ENCODE measurements at regions not wholly inside any gene's neighbourhood (a gene's known extent, or its start where the extent isn't known, plus 50 kb on each side); places are given as distances from the start of the nearest gene placed in this dataset.

DNA sequence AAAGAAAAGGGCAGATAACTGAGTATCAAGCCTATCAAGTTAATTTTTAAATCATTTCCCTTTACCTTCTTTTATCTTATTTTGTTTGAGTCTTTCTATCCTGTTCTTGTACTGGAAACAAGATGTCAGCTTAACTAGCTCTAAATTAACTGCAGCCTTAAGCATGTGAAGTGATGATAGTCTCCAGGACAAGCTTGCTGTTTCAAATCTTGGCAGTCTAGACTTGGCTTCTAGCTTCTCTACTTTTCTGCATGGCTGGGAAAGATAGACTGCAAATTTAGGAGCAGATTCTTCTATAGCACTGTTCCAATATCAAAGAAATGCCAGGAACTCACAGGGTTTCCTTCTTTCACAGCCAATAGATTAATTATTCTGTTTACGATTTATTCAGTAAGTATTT, 1034.4 kb downstream of the TUSC7 start:
- no peak overlapping the region for H3K9ac ChIP-seq (ENCODE audit: low read length)
- no peak overlapping the region for H3K4me3 ChIP-seq (ENCODE audit: low read length)
- no peaks in the 10 kb centered on the region for H3K4me1 ChIP-seq (ENCODE audit: low read length)
- H3K4me2 ChIP-seq (ENCODE audit: low read length): no peak overlapping the region
- no peaks in the 10 kb centered on the region for H3K79me2 ChIP-seq (ENCODE audit: low read length)
- H3K27ac ChIP-seq (ENCODE audit: low read length): no peak overlapping the region
- no peaks in the 10 kb centered on the region for H3K27me3 ChIP-seq (ENCODE audit: low read depth, low read length)
- TF ChIP-seq EZH2phosphoT487 (IDR thresholded peaks at IDR 0.05; ENCODE audit: low read depth): no peak
- TF ChIP-seq, protein P1, sequence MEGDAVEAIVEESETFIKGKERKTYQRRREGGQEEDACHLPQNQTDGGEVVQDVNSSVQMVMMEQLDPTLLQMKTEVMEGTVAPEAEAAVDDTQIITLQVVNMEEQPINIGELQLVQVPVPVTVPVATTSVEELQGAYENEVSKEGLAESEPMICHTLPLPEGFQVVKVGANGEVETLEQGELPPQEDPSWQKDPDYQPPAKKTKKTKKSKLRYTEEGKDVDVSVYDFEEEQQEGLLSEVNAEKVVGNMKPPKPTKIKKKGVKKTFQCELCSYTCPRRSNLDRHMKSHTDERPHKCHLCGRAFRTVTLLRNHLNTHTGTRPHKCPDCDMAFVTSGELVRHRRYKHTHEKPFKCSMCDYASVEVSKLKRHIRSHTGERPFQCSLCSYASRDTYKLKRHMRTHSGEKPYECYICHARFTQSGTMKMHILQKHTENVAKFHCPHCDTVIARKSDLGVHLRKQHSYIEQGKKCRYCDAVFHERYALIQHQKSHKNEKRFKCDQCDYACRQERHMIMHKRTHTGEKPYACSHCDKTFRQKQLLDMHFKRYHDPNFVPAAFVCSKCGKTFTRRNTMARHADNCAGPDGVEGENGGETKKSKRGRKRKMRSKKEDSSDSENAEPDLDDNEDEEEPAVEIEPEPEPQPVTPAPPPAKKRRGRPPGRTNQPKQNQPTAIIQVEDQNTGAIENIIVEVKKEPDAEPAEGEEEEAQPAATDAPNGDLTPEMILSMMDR (IDR thresholded peaks at IDR 0.05; ENCODE audit: low read depth, low read length): no peak
- no peaks in the 10 kb centered on the region for H3K9me3 ChIP-seq (ENCODE audit: insufficient read depth, low read length)
- no peak overlapping the region for H2AFZ ChIP-seq (ENCODE audit: low read depth, low read length)
- H3K36me3 ChIP-seq (replicated peaks; ENCODE audit: low read depth, low read length): no peaks in the 10 kb centered on the region
- no peaks in the 10 kb centered on the region for H4K20me1 ChIP-seq (ENCODE audit: insufficient read depth, low read length)

DNA sequence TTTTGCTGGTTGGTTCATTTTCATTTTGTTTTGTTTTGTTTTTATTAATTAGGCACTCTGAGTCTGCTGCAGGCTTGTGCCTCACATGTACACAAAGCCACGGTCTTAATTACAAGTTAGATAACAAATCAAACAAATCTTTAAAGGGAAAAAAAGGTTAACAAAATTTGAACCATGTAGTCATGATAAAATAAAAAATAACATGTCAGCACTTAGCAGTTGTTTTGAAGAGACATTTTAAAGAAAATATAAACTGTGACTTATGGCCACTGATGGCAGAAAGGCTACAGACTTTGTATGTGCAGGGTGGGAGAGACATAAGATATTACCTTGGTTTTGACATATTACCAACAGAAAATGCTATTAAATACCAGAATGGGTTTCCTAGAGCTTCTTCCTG, 1035.4 kb downstream of the TUSC7 start:
- Histone ChIP-seq H3K27me3 (ENCODE audit: low read depth, low read length) (no peaks in the 10 kb centered on the region), H2AFZ (ENCODE audit: low read depth, low read length) (no peak overlapping the region), H3K36me3 (replicated peaks; ENCODE audit: low read depth, low read length) (no peaks in the 10 kb centered on the region), H3K79me2 (ENCODE audit: low read length) (no peaks in the 10 kb centered on the region), H3K4me1 (ENCODE audit: low read length) (no peaks in the 10 kb centered on the region), H3K9me3 (ENCODE audit: insufficient read depth, low read length) (no peaks in the 10 kb centered on the region), H4K20me1 (ENCODE audit: insufficient read depth, low read length) (no peaks in the 10 kb centered on the region), H3K9ac (ENCODE audit: low read length) (no peak overlapping the region), H3K4me2 (ENCODE audit: low read length) (no peak overlapping the region), H3K27ac (ENCODE audit: low read length) (no peak overlapping the region), H3K4me3 (ENCODE audit: low read length) (no peak overlapping the region)
- TF ChIP-seq EZH2phosphoT487 (IDR thresholded peaks at IDR 0.05; ENCODE audit: low read depth): no peak
- TF ChIP-seq, protein P1 (IDR thresholded peaks at IDR 0.05; ENCODE audit: low read depth, low read length): no peak

DNA sequence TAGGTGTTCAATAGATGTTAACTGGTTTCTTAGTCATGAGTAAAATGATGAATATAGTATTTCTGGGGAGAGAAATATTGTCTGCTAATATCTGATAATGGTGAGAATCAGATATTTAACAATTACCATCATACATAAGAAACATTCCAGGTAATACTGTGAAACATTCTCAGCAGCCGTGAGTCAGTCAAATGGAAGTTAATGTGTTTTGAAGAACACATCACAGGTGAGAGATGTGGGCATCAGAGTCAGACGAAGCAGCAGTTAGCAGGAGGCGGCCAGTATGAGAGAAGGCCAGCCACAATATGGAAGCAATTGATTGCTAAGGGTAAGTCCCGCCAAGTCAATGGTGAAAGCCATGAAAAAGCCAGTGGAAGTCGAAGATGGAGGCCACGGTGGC, 1035.9 kb downstream of the TUSC7 start:
- Histone ChIP-seq H3K4me1 (ENCODE audit: low read length) (no peaks in the 10 kb centered on the region), H4K20me1 (ENCODE audit: insufficient read depth, low read length) (no peaks in the 10 kb centered on the region), H3K79me2 (ENCODE audit: low read length) (no peaks in the 10 kb centered on the region), H3K4me3 (ENCODE audit: low read length) (no peak overlapping the region), H3K27ac (ENCODE audit: low read length) (no peak overlapping the region), H3K9me3 (ENCODE audit: insufficient read depth, low read length) (no peaks in the 10 kb centered on the region), H3K36me3 (replicated peaks; ENCODE audit: low read depth, low read length) (no peaks in the 10 kb centered on the region), H3K9ac (ENCODE audit: low read length) (no peak overlapping the region), H2AFZ (ENCODE audit: low read depth, low read length) (no peak overlapping the region), H3K27me3 (ENCODE audit: low read depth, low read length) (no peaks in the 10 kb centered on the region), H3K4me2 (ENCODE audit: low read length) (no peak overlapping the region)
- no peak for TF ChIP-seq EZH2phosphoT487 (IDR thresholded peaks at IDR 0.05; ENCODE audit: low read depth)

DNA sequence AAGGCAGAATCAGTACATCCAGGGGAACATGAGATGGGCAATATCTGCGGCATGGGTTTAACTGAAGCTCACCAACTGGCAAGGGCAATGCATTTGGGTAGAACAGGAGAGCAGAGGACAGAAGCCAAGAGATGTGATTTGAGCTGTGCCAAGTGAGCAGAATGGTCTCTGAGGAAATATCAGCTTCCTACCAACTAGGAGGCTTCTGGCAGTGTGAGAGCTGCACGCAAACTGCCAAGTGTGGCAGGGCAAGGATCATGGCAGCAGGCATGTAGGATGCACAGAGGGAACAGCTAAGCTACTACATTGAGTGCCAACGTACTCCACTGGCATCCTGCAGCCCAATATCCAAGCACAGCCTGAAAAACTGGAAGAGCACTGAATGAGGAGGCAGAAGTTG, 1036.5 kb downstream of the TUSC7 start:
- no peak overlapping the region for H3K9ac ChIP-seq (ENCODE audit: low read length)
- no peak overlapping the region for H3K27ac ChIP-seq (ENCODE audit: low read length)
- no peaks in the 10 kb centered on the region for H3K27me3 ChIP-seq (ENCODE audit: low read depth, low read length)
- no peak overlapping the region for H3K4me2 ChIP-seq (ENCODE audit: low read length)
- no peak for TF ChIP-seq EZH2phosphoT487 (IDR thresholded peaks at IDR 0.05; ENCODE audit: low read depth)
- TF ChIP-seq, protein P1 (IDR thresholded peaks at IDR 0.05; ENCODE audit: low read depth, low read length): no peak
- H3K9me3 ChIP-seq (ENCODE audit: insufficient read depth, low read length): no peaks in the 10 kb centered on the region
- H3K4me3 ChIP-seq (ENCODE audit: low read length): no peak overlapping the region
- no peaks in the 10 kb centered on the region for H3K79me2 ChIP-seq (ENCODE audit: low read length)
- no peak overlapping the region for H2AFZ ChIP-seq (ENCODE audit: low read depth, low read length)
- H3K36me3 ChIP-seq (replicated peaks; ENCODE audit: low read depth, low read length): no peaks in the 10 kb centered on the region
- no peaks in the 10 kb centered on the region for H4K20me1 ChIP-seq (ENCODE audit: insufficient read depth, low read length)
- H3K4me1 ChIP-seq (ENCODE audit: low read length): no peaks in the 10 kb centered on the region

DNA sequence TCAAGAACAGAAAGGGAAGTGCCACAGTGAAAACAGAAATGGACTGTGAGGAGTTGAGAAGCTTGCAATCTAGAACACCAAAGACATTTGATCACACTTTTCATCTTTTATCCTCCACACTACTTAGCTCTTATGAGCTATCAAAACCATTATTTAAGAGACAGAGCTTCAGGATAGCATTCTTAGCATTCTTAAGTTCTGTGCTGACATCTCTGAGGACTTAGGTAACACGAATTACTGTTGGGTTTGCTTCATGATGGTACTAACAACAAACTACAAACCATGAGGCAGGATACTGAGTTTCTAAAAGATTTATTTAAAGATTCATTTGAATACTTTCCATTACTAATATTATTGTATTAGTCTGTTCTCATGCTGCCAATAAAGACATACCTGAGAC, 1038.6 kb downstream of the TUSC7 start:
- H3K79me2 ChIP-seq (ENCODE audit: low read length): no peaks in the 10 kb centered on the region
- H3K9ac ChIP-seq (ENCODE audit: low read length): no peak overlapping the region
- no peaks in the 10 kb centered on the region for H3K36me3 ChIP-seq (replicated peaks; ENCODE audit: low read depth, low read length)
- H3K27me3 ChIP-seq (ENCODE audit: low read depth, low read length): no peaks in the 10 kb centered on the region
- H4K20me1 ChIP-seq (ENCODE audit: insufficient read depth, low read length): no peaks in the 10 kb centered on the region
- no peak overlapping the region for H3K27ac ChIP-seq (ENCODE audit: low read length)
- no peak overlapping the region for H3K4me3 ChIP-seq (ENCODE audit: low read length)
- H3K4me1 ChIP-seq (ENCODE audit: low read length): no peaks in the 10 kb centered on the region
- TF ChIP-seq EZH2phosphoT487 (IDR thresholded peaks at IDR 0.05; ENCODE audit: low read depth): no peak
- TF ChIP-seq, protein P1 (IDR thresholded peaks at IDR 0.05; ENCODE audit: low read depth, low read length): no peak
- no peak overlapping the region for H3K4me2 ChIP-seq (ENCODE audit: low read length)
- no peaks in the 10 kb centered on the region for H3K9me3 ChIP-seq (ENCODE audit: insufficient read depth, low read length)
- H2AFZ ChIP-seq (ENCODE audit: low read depth, low read length): no peak overlapping the region

Measured in OCI-LY3 (cell line).